ENCODE measurements at regions not wholly inside any gene's neighbourhood (a gene's known extent, or its start where the extent isn't known, plus 50 kb on each side); places are given as distances from the start of the nearest gene placed in this dataset.
"Not testable (repeated sequence)": the region's sequence is repeated elsewhere in the genome, so short reads cannot be mapped to it uniquely, and the experiment has no call there.

GRCh38 chr3:74393426-74393825 lies 221.0 kb downstream of the CNTN3 start:
- DNase-seq (ENCODE audit: low read depth): no peak
- TF ChIP-seq MAX (IDR thresholded peaks at IDR 0.05; ENCODE audit: low read depth, low read length) (no peak), POLR2A (IDR thresholded peaks at IDR 0.05; ENCODE audit: extremely low read depth, insufficient read length) (no peak), CTCF (IDR thresholded peaks at IDR 0.05; ENCODE audit: low read depth, low read length) (no peak), MYC (IDR thresholded peaks at IDR 0.05; ENCODE audit: low read depth, low read length) (no peak)
- no peak overlapping the region for H3K4me3 ChIP-seq (ENCODE audit: low read depth, low read length)

- no peak for DNase-seq (ENCODE audit: low read depth)
- no peak overlapping the region for H3K4me3 ChIP-seq (ENCODE audit: low read depth, low read length)
- TF ChIP-seq CTCF (IDR thresholded peaks at IDR 0.05; ENCODE audit: low read depth, low read length) (no peak), MYC (IDR thresholded peaks at IDR 0.05; ENCODE audit: low read depth, low read length) (no peak), MAX (IDR thresholded peaks at IDR 0.05; ENCODE audit: low read depth, low read length) (no peak), POLR2A (IDR thresholded peaks at IDR 0.05; ENCODE audit: extremely low read depth, insufficient read length) (no peak)
These were observed 224.2 kb downstream of the CNTN3 start for GRCh38 chr3:74390121-74390877.

- TF ChIP-seq MAX (IDR thresholded peaks at IDR 0.05; ENCODE audit: low read depth, low read length) (no peak), CTCF (IDR thresholded peaks at IDR 0.05; ENCODE audit: low read depth, low read length) (no peak), MYC (IDR thresholded peaks at IDR 0.05; ENCODE audit: low read depth, low read length) (no peak), POLR2A (IDR thresholded peaks at IDR 0.05; ENCODE audit: extremely low read depth, insufficient read length) (no peak)
- no peak for DNase-seq (ENCODE audit: low read depth)
- no peak overlapping the region for H3K4me3 ChIP-seq (ENCODE audit: low read depth, low read length)
These were observed 227.2 kb downstream of the CNTN3 start for GRCh38 chr3:74387111-74387735.

- no peak for DNase-seq (ENCODE audit: low read depth)
- H3K4me3 ChIP-seq (ENCODE audit: low read depth, low read length): no peak overlapping the region
- TF ChIP-seq MAX (IDR thresholded peaks at IDR 0.05; ENCODE audit: low read depth, low read length) (no peak), CTCF (IDR thresholded peaks at IDR 0.05; ENCODE audit: low read depth, low read length) (no peak), MYC (IDR thresholded peaks at IDR 0.05; ENCODE audit: low read depth, low read length) (no peak), POLR2A (IDR thresholded peaks at IDR 0.05; ENCODE audit: extremely low read depth, insufficient read length) (no peak)
These were observed 230.3 kb downstream of the CNTN3 start for GRCh38 chr3:74384159-74384558.

- no peak for DNase-seq (ENCODE audit: low read depth)
- no peak for TF ChIP-seq MAX (IDR thresholded peaks at IDR 0.05; ENCODE audit: low read depth, low read length)
- no peak for TF ChIP-seq MYC (IDR thresholded peaks at IDR 0.05; ENCODE audit: low read depth, low read length)
- TF ChIP-seq POLR2A (IDR thresholded peaks at IDR 0.05; ENCODE audit: extremely low read depth, insufficient read length): no peak
- TF ChIP-seq CTCF (IDR thresholded peaks at IDR 0.05; ENCODE audit: low read depth, low read length): no peak
These were observed 236.8 kb downstream of the CNTN3 start for GRCh38 chr3:74377669-74378068.

GRCh38 chr3:74376323-74376722 lies 238.1 kb downstream of the CNTN3 start:
- H3K4me3 ChIP-seq (ENCODE audit: low read depth, low read length); DNase-seq (ENCODE audit: low read depth): not testable (repeated sequence)

More at GRCh38 chr3:74377669-74378068, 236.8 kb downstream of the CNTN3 start:
- H3K4me3 ChIP-seq (ENCODE audit: low read depth, low read length): no peak overlapping the region
